ENCODE measurements at regions not wholly inside any gene's neighbourhood (a gene's known extent, or its start where the extent isn't known, plus 50 kb on each side); places are given as distances from the start of the nearest gene placed in this dataset.

GRCh38 chr20:20824924-20825584 lies 112.6 kb upstream of the RALGAPA2 start (continued):
- TF ChIP-seq ZNF235 (CRISPR knock-in tag; IDR thresholded peaks at IDR 0.05; ENCODE audit: borderline replicate concordance) (no peak), TOPORS (CRISPR knock-in tag; IDR thresholded peaks at IDR 0.05) (no peak), SP4 (CRISPR knock-in tag; IDR thresholded peaks at IDR 0.05) (no peak), SMC3 (IDR thresholded peaks at IDR 0.05; ENCODE audit: low read length) (peak; percentile 96), ZNF383 (CRISPR knock-in tag; IDR thresholded peaks at IDR 0.05; ENCODE audit: borderline replicate concordance) (no peak), SMAD1 (CRISPR knock-in tag; IDR thresholded peaks at IDR 0.05; ENCODE audit: borderline replicate concordance, low read depth) (no peak), ATF3 (CRISPR knock-in tag; IDR thresholded peaks at IDR 0.05) (no peak), FOXA1 (IDR thresholded peaks at IDR 0.05) (no peak), FOXA1 (CRISPR knock-in tag; IDR thresholded peaks at IDR 0.05) (no peak), NCOA5 (CRISPR knock-in tag; IDR thresholded peaks at IDR 0.05) (no peak), SRF (IDR thresholded peaks at IDR 0.05; ENCODE audit: low read depth, low read length) (no peak), MEIS1 (CRISPR knock-in tag; IDR thresholded peaks at IDR 0.05; ENCODE audit: borderline replicate concordance) (no peak), SUZ12 (IDR thresholded peaks at IDR 0.05; ENCODE audit: low read depth, low read length) (no peak), ZNF367 (CRISPR knock-in tag; IDR thresholded peaks at IDR 0.05; ENCODE audit: borderline replicate concordance) (no peak), ZNF670 (CRISPR knock-in tag; IDR thresholded peaks at IDR 0.05; ENCODE audit: borderline replicate concordance) (no peak), KMT2B (CRISPR knock-in tag; IDR thresholded peaks at IDR 0.05) (no peak), BRCA1 (CRISPR knock-in tag; IDR thresholded peaks at IDR 0.05) (no peak), SOX5 (CRISPR knock-in tag; IDR thresholded peaks at IDR 0.05; ENCODE audit: borderline replicate concordance) (no peak), HNRNPL (IDR thresholded peaks at IDR 0.05; ENCODE audit: low read depth, low read length) (no peak), STAT5B (CRISPR knock-in tag; IDR thresholded peaks at IDR 0.05) (no peak), FLYWCH1 (CRISPR knock-in tag; IDR thresholded peaks at IDR 0.05) (no peak), RBFOX2 (IDR thresholded peaks at IDR 0.05; ENCODE audit: low read depth, low read length) (no peak), PHF8 (CRISPR knock-in tag; IDR thresholded peaks at IDR 0.05) (no peak), ZNF598 (CRISPR knock-in tag; IDR thresholded peaks at IDR 0.05; ENCODE audit: borderline replicate concordance) (no peak), ZSCAN31 (CRISPR knock-in tag; IDR thresholded peaks at IDR 0.05; ENCODE audit: low read depth) (no peak), LCORL (IDR thresholded peaks at IDR 0.05) (no peak), LCORL (CRISPR knock-in tag; IDR thresholded peaks at IDR 0.05) (peak; percentile 25; the same call in 1 of the 2 replicates), ZFP91 (CRISPR knock-in tag; IDR thresholded peaks at IDR 0.05; ENCODE audit: borderline replicate concordance) (no peak), TMF1 (CRISPR knock-in tag; IDR thresholded peaks at IDR 0.05; ENCODE audit: low read depth) (no peak)
- TF ChIP-seq, protein P1, sequence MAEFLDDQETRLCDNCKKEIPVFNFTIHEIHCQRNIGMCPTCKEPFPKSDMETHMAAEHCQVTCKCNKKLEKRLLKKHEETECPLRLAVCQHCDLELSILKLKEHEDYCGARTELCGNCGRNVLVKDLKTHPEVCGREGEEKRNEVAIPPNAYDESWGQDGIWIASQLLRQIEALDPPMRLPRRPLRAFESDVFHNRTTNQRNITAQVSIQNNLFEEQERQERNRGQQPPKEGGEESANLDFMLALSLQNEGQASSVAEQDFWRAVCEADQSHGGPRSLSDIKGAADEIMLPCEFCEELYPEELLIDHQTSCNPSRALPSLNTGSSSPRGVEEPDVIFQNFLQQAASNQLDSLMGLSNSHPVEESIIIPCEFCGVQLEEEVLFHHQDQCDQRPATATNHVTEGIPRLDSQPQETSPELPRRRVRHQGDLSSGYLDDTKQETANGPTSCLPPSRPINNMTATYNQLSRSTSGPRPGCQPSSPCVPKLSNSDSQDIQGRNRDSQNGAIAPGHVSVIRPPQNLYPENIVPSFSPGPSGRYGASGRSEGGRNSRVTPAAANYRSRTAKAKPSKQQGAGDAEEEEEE (CRISPR knock-in tag; IDR thresholded peaks at IDR 0.05; ENCODE audit: borderline replicate concordance) = no peak
- TF ChIP-seq, protein P2, sequence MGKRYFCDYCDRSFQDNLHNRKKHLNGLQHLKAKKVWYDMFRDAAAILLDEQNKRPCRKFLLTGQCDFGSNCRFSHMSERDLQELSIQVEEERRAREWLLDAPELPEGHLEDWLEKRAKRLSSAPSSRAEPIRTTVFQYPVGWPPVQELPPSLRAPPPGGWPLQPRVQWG (CRISPR knock-in tag; IDR thresholded peaks at IDR 0.05; ENCODE audit: borderline replicate concordance, low read depth) = no peak
